Right forelimb (tissue), 1 donor: ENCODE measurements at regions not wholly inside any gene's neighbourhood (a gene's known extent, or its start where the extent isn't known, plus 50 kb on each side); places are given as distances from the start of the nearest gene placed in this dataset.

Experiments
- DNase-seq: peaks from one replicate; pipeline ENCODE4 v3.0.0-alpha.2; 2018

DNA sequence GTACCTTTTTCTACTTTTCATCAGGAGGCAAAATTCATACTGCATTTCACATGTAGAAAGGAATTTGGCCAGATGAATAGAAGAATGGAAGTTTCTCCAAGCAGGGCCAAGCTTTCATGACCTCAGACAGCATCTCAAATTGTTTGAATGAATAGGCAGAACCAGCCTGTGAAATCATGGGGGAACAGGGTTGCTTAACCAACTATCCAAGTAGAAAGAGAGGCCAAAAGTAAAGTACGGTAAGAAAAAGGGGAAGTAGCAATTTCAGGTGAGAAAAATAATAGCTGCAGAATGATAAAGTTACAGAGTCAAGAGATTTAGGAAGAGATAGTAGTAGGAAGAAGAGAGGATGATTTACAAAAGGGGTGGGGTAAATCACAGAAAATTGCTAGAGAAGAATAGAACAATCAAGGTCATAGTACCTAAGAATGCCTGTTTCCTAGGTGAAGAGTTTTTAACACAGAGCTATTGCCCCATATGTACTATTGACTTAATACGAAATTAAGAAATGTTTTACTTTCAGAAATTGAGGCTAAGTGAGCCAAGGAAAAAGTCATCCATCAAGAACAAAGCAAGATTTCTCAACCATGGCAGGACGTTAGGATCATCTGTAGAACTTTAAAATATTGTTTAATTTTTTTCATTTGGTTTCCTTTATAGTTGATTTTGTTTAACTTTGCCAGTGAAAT is 177.1 kb upstream of the TET2 start:
- DNase-seq: no peak

DNA sequence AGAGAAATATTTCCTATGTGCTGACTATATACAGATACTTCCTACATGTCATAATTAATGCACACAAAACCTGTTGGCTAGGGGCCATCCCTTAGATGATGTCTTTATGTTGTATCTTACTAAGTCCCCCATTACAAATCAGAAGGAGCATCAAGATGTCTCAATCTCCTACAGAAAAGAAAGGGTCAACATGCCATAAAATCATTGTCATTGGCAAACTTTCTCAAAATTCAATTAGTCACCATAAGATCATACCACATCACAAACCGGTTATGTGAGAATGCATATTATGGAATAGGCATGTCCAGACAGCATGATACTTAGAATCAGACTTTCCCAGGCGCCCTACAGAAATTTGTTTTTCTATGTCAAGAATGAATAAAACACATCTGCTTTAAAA is 175.2 kb upstream of the TET2 start:
- DNase-seq: no peak

DNA sequence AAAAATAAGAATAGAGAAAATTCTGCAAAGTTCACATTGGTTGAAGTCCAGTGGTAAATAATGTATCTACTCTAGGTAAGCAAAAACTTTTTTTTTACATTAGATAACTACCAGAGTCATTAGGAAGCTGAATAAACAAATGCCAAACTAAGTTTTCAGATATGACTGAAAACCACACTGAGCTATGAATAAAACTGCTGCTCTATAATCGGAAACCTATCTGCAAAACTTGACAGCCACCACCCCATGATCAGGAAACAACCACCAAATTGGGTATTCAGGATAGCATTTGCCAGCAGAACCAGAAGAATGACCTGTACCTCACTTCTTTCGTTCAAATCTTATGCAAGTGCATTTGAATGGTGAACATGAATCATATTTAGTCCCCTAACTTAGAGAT is 173.0 kb upstream of the TET2 start:
- DNase-seq: no peak

DNA sequence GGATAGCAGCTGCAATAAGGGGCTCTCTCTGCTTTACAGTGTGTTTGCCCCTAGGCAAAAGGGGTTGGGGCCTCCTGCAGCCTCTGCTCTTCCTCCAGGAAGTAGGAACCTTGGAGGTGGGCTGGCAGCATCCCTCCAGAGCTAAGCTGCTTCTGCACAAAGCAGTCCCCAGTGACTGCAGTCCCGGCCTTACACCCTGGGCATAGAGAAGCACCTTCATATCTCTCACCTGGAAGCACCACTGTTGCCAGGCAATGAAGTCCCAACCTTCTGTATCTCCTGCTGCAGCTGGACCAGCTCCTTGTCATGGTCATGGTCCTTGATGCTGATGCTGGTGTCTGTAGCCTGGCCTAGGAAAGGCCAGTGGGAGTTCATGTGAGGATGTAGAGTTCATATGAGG is 171.1 kb upstream of the TET2 start:
- no peak for DNase-seq

DNA sequence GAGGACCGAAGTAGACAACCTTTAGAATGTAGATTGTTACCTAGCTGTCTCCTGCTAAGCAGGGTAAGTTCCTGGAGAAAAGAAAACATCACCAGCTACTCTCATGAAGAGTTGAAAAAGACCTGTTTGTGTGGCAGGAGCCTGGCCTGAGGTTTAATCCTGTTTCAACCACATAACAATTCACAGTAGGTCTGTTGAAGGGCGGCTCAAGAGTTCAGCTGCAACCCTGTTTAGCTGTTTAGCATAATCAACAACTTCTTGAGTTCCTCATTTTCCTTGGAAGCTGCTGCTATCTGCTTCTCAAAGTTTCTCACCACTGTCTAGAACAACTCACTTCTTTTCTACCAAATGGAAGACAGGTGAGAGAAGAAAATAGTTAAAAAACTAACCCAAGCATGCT is 170.4 kb upstream of the TET2 start:
- DNase-seq: no peak

DNA sequence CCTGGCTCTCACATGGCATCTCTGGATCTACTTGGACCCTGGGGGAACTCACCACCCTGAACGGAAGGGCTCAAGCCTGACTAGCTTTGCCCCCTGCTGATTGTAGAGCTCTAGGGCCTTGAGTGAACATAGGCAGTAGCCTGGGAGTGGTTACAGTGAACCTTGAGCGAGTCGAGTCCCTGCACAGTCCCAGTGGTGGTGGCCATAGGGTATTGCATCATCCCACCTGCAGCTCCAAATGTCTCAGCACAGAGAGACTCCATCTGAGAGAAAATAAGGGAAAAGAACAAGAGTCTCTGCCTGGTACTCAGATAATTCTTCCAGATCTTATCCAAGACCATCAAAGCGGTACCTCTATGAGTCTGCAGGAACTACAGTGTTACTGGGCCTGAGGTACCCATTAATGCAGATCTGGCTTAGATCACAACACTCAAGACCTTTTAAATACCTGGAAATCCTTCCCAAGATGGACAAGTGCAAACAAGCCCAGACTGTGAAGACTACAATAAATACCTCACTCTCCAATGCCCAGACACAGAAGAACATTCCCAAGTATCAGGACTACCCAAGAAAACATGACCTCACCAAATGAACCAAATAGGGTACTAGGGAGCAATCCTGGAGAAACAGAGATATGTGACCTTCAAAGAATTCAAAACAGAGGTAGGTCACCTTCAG is 167.5 kb upstream of the TET2 start:
- no peak for DNase-seq

DNA sequence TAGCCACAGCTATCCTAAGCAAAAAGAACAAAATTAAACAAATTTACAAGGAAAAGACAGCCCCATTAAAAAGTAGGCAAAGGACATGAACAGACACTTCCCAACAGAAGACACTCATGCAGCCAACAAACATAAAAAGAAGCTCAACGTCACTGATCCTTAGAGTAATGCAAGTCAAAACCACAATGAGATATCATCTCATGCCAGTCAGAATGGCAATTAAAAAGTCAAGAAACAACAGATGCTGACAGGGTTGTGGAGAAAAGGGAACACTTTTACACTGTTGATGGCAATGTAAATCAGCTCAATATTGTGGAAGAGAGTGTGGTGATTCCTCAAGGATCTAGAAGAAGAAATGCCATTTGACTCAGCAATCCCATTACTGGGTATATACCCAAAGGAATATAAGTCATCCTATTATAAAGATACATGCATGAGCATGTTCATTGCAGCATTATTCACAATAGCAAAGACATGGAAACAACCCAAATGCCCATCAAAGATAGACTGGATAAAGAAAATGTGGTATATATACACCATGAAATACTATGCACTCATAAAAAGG is 163.0 kb upstream of the TET2 start:
- DNase-seq: no peak

DNA sequence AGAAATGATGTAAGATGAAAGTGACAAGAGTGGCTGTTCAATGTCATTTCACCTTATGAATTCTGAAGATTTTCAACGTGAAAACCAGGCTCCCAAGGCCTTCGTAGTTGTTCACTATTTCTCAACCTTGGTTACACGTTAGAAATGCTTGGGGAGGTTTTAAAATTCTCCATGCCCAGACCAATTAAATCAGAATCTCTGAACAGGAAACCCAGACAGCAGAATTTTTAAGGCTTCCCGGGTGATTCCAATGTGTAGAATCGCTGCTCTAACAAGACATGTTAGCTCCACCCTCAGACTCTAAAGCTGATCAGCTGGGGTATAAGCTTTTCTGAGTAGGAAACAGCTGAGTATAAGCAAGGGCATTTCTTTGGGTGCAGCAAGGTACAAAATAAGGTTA is 160.4 kb upstream of the TET2 start:
- DNase-seq: no peak

DNA sequence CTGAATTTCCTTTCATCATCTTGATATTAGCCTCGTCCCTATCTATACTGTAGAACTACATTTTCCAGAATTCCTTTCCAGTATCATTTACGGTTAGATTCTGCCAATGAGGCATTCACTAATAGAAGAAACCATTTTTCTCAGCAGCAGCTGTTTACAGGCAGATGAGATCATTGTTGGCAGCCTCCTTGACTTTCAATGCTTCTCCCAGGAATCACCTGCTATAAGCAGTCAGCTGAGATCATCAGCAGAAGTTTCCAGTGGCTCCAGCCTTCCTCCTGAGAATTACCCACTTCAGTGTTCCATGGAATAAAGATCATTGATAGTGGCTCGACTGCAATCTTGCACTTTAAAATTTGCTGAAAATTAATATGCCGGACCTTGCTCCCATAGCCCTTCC is 157.3 kb upstream of the TET2 start:
- DNase-seq: no peak

DNA sequence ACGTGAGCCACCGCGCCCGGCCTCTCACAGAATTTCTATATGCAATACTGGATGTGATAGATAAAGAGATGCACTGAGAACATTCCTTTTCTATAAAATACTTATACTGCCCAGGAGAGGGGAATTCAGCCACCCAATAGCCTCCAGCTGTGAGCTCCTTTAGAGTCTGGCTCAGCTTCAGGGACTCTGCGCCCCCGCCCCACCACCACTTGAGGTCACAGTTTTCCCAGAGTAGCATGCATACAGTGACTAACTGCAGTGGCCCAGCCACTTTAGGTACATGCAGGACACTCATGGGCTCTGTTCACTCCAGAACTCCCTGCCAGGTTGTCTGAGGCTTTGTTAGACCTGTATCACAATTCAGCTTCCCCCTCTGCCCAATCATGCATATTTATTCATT is 144.4 kb upstream of the TET2 start:
- DNase-seq: no peak

DNA sequence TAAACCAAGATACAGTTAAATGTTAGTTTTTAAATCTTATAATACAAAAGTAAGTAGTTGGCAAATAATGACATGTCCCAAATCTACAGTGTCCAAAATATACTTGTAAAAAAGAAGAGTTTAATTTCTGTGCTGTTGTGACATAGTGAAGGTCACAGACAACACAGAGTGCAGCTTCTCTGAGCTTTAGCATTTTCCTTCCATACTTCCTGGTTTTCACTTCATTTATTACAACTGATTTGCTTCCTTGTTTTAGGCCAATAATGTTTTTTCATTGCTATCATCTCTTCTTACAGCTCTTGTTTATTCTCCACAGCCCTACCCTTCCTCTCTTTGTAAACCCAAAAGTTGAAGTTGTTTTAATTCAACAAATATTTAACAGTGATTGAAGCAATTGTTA is 132.4 kb upstream of the TET2 start:
- DNase-seq: no peak

DNA sequence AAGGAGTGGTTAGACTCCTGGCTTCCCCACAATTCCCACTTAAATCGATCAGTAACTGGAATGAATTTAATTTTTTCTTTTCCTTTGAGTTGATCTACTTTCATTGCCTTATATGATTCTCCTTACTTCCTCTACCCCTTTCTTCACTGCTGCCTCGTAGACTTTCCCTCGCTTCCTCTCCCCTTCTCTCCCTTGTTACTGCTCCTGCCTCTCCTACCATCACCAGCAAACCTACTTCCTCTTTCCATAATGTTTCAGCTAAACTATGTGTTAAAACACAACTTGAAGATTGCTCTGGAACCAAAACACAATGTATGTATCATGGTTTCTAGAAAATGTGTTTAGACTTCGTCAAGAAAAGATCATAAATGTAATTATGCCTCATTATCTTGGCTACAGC is 132.0 kb upstream of the TET2 start:
- no peak for DNase-seq

DNA sequence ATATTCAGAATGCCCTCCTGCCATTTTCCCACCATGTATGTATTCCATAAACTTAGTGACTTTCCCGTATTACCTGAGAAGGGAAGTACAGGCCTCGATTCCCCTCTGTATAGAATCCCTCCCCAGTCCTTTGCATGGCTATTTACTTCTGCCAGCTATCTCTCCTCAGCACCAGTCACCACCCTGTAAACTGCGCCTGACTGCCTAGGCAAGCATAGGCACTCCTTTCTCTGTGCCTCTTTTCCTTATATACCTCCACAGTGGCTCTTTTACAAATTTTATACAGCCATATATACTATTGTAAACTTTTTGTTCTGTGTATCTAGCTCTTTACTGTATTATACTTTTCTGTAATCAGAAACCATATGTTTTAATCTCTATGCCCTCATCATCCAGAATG is 130.9 kb upstream of the TET2 start:
- no peak for DNase-seq

DNA sequence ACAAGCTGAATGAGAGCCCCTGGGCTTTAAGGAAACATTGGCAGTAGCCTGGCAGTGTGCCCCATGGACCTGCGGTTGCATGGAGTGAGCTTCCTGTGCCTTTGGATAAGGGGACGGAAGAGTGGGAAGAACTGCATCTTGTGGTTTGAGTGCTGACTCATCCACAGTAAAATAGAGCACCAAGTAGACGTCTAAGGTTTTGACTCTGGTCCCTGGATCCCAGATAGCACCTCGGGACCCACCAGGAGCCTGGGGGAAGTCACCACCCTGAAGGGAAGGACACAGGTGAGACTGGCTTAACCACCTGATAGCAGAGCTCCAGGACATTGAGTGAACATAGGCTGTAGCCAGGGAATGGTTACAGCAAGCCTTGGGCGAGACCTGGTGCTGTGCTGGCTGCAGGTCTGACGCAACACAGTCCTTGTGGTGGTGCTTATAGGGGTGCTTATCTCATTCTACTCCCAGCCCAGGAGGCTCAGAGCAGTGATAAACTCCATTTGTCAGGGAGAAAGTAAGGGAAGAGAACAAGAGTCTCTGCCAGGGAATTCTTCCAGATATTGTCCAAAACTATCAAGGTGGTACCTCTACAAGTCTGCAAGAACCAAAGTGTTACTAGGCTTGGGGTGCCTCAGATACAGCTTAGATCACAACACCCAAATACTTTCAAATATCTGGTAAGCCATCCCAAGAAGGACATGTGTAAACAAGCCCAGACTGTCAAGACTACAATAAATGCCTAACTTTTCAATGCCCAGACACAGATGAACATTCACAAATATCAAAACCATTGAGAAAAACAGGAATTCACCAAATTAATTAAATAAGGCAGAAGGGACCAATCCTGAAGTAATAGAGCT is 123.6 kb upstream of the TET2 start:
- no peak for DNase-seq

DNA sequence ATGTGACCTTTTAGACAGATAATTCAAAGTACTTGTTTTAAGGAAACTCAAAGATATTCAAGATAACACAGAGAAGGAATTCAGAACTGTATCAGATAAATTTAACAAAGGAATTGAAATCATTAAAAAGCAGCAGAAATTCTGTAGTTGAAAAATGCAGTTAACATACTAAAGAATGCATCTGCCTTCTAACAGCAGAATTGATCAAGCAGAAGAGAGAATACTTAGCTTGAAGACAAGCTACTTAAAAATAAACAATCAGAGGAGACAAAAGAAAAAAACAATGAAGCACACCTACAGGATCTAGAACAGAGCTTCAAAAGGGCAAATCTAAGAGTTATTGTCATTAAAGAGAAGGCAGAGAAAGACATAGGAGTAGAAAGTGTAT is 123.0 kb upstream of the TET2 start:
- DNase-seq: no peak

DNA sequence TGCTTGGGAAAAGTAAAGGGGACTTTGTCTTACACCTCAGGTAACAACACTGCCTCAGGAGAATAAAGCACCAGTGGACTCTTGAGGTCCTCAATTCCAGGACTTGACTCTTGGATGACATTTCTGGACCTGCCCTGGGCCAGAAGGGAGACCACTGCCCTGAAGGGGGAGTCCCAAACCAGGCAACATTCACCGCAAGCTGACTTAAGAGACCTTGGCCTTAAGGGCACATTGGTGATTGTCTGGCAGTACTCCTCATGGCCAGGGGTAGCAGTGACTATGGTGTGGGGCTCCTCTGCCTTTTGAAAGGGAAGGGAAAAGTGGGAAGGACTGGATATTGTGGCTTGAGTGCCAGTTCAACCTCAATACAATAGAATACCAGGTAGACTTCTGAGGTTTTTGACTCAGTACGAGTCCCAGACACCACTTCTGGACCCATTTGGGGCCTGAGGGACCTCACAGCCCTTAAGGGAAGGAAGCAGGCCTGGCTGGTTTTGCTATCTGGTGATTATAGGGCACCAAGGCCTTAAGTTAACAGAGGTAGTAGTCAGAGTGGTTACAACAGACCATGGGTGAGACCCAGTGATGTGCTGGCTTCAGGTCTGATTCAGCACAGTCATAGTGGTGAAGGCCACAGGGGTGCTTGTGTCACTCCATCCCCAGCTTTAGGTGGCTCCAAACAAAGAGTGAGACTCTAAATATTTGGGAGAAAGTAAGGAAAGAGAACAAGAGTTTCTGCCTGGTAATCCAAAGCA is 121.2 kb upstream of the TET2 start:
- DNase-seq: no peak

DNA sequence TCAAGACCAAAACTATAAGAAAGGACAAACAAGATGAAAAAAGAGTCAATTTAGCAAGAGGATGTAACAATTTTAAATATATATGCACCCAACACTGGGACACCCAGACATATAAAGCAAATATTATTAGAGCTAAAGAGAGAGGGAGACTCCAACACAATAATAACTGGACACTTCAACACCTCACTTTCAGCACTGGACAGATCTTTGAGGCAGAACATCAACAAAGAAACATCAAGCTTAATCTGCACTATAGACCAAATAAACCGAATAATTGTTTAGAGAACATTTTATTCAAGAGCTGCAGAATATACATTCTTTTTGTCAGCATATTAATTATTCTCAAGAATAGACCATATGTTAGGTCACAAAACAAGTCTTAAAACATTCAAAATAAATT is 109.7 kb upstream of the TET2 start:
- DNase-seq: no peak

DNA sequence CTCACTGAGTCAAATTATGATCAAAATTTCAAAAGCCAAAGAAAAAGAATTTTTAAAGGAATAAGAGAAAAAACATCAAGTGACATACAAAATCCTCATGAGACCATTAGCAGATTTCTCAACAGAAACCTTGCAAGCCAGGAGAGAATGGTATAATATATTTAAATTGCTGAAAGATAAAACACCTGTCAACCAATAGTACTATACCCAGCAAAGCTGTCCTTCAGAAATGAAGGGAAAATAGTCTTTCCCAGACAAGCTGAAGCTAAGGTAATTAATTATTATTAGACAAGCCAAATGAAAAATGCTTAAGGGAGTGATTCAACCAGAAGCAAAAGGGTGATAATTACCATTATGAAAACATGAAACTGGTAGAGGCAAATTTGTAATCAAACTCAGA is 104.2 kb upstream of the TET2 start:
- DNase-seq: no peak

DNA sequence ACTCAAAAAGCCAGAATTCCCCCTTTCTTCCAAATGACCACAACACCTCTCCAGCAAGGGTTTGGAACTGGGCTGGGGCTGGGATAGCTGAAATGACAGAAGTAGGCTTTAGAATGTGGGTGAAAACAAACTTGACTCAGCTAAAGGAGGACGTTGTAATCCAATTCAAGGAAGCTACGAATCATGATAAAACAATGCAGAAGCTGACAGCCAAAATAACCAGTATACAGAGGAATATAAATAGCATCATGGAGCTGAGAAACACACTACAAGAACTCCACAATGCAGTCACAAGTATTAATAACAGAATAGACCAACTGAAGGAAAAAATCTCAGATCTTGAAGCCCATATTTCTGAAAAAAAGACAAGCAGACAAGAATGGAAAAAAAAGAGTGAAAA is 95.8 kb upstream of the TET2 start:
- DNase-seq: no peak

DNA sequence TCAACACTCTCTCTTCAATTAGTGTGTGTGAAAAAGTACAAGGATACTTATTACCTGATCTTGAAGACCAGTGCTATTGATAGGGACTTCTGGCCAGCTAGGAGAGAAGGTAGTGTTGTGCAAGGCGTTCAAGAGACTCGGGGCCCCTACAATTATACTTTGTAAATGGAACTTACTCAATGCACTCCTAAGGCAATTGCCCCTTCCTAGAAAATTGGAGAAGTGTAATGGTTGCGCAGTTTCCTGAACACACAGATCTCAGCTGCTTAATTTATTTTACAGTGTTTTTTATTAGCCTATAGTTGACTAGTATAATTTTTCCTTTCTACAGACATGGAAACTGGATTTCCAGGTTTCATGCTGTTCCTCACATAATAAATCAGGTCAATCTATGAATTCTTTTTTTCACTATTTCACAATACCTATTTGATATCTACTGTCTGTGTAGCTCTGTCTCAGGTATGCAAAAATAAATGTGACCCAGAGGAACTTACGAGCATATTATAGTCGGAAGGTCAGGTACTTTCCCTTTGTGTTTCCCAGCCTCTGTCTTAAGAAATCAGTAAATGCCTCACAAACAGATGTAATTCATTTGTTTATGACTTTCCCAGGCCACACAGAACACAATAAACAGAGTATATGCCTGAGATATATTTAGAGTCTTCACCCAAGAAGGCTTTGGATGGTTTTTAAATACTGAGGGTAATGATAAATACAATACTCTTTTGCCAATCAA is 89.1 kb upstream of the TET2 start:
- DNase-seq: no peak

DNA sequence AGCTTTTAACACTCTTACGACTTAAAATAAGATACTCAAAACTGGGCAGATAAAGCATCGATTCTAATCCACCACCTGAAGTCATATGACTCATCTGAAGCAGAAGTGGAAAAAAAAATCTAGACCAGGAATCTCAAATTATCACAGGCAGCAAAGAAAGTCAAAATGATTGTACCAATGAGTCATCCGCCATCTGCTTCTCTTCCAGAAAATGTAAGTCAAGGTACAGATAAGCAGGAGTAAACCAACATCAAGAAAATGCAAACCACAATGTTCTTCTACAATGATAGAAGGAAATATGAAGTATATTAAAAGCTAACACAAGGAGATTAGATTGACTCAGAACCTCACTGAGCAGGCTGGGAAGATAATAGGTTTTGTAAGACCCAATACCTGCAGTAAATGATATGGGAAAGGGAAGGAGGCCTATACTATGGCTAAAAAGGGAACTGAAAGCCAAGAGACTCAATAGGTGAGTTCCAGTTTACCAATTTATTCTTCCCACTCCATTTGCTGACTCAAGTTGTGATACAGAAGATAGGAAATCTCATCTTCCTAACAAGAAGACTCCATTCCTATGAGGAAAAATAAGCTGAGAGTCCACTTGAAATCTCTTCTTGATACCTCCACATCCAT is 88.4 kb upstream of the TET2 start:
- no peak for DNase-seq

DNA sequence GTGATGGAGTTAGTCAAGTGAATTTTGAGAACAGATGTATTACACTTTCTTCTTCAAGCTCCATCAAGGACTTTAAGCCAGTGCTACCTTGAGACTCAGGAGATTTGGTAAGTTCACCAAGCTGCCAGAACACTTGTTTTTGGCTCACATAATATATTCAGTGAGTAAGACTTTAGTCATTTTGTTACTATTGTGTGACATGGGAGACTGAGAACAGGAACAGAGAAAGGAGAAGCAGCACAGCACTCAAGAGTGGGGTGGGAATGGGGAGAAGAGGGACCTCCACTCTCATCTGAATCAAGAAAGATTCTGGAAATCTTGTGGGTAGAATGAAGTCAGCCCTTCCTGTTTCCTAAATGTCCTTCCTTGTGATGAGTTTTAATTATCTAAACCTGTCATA is 87.3 kb upstream of the TET2 start:
- DNase-seq: no peak
